ENCODE measurements at regions not wholly inside any gene's neighbourhood (a gene's known extent, or its start where the extent isn't known, plus 50 kb on each side); places are given as distances from the start of the nearest gene placed in this dataset.

DNA sequence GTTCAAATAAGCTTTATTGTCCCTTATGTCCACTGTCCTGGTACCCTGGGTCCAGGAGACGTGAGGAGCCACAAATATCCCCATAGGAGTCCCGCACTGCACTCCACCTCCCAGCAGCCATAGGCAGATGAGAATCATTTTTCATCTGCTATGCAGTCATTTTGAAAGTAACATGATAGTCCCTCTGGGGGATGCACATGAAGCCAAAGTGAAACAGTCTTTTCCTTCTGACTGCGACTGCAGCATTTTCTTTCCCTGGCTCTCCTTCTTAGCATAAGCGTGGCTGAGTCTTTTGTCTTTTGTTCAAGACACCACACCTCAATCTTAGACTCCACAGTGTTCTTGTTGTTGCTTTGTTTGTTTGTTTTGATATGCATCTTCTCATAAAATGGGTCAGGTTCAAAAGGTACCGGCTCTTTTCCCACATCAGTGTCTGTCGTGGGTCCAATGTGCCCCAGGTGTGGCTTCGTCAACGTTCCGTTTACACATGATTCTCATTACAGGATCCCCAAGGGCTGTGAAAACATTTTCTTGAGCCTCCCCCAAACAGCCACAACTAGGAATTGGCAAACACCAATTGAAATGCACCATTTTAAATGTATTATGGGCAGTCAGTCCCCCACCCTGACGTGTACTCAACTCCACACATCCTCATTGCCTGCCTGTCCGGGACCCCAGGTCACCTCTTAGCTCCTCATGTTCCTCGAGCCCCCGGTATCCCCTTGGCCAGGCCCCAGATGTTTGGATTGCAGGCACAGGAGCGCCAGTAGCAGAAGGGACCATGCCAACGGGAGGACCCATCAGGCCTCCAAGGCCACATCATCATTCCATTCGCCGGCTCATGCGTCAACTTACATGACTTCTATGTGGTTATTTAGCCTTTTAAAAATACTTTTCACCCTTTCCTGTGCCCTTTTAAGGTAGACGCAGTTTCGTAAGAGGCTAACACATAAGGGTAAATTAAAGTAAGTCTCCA, 237.8 kb upstream of the DAPK1 start:
- DNase-seq: no peak

- DNase-seq: no peak
These were observed 234.4 kb upstream of the DAPK1 start for GRCh38 chr9:87263291-87263690.

DNA sequence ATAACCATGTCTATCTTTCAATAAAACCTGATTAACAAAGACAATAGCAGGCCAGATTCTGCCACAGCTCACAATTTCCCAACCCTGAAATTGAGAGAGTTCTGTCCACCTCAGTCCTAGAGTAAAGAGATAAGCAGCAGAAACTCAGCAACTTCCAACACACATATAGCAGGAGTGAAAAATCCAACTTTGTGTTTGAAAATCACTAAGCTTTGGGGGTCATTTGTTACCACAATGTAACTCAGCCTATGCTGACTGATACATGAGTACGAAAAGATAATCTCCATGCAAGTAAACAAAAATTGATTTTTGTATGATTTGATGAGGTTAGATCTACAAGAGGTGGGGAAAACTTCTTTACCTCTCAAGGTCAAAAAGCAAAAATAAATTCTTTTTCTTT, 231.0 kb upstream of the DAPK1 start:
- DNase-seq: no peak

GRCh38 chr9:87267251-87268070, 230.2 kb upstream of the DAPK1 start:
- DNase-seq: no peak

- DNase-seq: no peak
These were observed 228.1 kb upstream of the DAPK1 start for GRCh38 chr9:87269296-87270176.

- no peak for DNase-seq
These were observed 227.3 kb upstream of the DAPK1 start for GRCh38 chr9:87270221-87270847.

GRCh38 chr9:87270848-87271234, 226.8 kb upstream of the DAPK1 start:
- no peak for DNase-seq

- DNase-seq: no peak
These were observed 225.8 kb upstream of the DAPK1 start for GRCh38 chr9:87271696-87272477.

DNA sequence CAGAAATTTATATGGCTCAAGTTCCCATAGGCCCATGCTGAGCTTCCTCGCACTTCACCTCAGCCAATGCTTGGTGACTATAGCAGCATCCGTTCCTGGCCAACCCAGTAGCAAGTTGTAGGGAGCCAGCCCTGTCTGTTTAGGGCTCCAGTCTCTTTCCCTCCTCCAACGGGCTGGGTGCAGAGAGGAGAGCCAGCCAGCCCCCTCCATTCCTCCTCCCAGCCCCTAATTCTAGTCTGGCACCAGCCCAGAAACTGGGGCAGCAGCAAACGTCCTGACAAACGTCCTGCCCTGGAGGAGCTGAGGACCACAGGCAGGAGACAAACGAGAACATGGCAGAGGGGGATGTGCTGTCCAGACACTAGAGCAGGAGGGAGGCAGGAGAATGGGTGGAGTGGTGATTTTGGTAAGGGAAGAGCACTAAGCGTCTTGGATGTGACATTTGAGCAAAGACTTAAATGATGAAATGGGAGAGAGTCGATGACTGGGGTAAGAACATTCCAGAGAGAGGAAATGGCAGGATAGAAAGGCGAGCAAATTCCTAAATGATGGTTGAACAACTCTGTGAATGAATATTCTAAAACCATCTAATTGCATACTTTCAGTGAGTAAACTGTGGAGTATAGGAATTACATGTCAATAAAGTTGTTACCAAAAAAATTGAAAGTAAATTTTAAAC, 222.5 kb upstream of the DAPK1 start:
- no peak for DNase-seq

DNA sequence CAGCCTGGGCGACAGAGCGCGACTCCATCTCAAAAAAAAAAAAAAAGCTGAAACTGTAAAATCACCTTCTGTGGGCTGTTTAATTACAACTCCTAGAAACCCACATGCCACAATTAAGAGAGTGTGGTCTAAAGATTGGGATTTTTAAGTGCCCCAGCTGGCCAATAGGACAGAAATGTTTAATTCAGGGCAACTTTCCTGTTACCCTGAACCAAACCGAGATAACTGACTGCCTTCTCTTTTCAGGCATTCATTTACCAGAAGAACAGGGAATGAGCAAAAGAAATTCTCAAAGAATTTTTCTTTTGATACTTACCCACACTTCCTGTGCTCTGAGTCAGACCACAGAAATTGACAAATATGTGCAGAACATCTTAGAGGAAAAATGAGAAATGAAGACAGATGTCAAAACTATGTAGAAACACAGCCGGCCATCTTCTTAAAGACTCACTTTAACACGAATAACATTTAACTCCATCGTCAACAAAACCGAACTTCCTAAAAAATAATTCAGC, 221.3 kb upstream of the DAPK1 start:
- no peak for DNase-seq

DNA sequence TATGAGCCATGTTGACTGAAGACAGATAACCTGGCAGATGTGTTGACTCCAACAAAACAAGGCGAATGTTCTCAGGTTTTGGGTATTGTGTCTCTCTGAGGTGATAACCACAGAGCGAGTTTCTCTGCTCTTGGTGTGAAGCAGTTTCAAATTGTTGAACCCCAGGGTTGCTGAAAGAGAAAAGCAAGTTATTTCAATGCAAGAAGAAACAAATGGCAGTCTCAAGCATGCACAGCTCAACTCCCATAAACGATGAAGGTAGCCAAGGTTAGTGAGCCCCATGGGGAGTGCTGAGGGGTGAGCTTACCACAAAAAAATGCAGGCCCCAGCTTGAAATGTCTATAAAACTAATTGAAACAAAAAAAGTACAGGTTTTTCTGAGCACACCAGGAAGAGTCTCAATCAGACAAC, 220.8 kb upstream of the DAPK1 start:
- DNase-seq: no peak

GRCh38 chr9:87277346-87277745, 220.3 kb upstream of the DAPK1 start:
- no peak for DNase-seq

- DNase-seq: no peak
These were observed 218.5 kb upstream of the DAPK1 start for GRCh38 chr9:87278971-87279733.

DNA sequence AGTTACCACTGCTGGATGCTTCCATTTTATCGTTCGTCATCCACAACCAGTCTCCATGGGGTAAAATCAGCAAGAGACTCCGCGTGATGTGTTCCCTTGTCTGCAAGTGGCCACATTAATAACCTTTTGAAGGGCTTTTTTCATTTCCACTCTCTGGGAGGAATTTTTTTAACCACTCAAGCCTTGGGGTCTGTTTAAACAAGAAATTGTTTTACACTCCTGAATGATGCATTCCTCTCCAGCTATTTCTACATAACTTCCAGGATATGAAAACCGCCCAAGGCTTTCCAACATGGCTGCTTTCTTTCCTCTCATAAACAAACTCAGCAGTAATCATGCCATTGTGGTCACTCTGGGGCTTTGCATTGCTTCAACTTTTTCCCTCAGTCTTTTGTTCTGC, 217.2 kb upstream of the DAPK1 start:
- DNase-seq: no peak

GRCh38 chr9:87282538-87282937, 215.1 kb upstream of the DAPK1 start:
- no peak for DNase-seq

DNA sequence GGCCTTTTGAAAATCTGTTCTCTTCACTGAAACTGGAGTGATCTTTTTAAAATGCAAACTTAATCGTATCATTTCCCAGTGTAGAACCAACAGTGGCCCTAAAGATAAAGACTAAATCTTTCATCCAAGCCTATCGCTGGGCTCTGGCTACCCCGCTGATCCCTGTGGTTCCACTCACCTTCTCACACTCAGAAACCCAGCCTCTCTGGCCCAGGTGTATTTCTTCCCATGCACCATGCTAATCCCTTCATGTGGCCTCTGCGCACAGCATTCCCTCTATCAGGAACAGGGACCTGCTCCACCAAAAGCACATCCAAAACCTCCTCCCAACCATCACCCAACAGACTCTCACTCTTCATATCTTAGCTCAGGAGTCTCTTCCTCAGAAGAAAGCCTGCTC, 214.1 kb upstream of the DAPK1 start:
- no peak for DNase-seq

DNA sequence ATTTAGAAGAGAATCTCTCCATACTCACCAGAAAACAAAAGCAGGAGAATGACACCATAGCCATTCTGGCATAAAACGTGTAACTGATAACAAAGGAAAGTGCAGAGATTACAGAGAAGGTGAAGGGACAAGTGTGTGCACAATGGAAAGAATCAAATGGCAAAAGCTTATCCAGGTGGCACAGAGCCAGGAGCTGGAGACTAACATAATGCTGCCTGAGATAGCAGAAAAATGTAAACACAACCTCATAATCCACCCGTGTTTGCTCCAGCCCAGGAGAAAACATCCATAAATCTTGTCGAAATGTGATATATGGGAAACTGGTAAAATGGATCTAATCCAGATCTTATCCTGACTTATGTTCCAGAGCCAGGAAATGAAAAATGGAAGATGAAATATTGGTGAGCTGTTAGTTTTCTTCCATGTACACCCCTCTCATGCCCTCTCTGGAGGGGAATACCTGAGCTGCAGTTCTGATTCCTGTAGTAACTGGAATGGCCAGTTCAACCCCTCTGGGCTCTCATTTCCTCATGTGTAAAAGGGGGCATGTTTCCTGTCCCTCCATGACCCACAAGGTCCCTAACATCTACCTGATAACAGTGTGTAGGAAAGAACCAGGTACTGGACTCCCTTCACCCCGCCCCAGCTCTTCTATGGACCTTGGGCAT, 212.3 kb upstream of the DAPK1 start:
- DNase-seq: no peak

DNA sequence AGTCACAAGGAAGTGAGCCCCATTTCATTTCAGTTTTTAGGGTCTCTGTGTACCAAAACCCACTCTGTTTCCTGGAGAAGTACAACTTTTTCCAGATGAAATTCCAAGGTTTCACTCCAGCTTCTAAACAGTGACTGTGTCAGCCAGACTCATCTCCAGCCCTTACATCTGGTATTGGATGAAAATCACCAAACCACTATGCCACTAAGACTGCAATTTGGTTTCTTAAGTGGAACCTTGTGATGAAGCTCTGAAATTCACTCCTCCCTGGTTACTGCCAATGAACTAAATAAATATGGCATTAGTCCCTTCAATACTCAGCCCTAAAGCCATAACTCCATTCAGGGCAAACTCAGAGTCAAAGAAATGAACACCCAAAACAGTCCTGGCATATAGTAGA, 211.2 kb upstream of the DAPK1 start:
- no peak for DNase-seq
